Subcutaneous abdominal adipose tissue (tissue), 5 donors: ENCODE measurements at regions not wholly inside any gene's neighbourhood (a gene's known extent, or its start where the extent isn't known, plus 50 kb on each side); places are given as distances from the start of the nearest gene placed in this dataset.
"Not testable (repeated sequence)": the region's sequence is repeated elsewhere in the genome, so short reads cannot be mapped to it uniquely, and the experiment has no call there.

Source experiments
- H3K27ac ChIP-seq: one replicate; pipeline ENCODE4 v1.7.0; 2013; ENCODE audit warnings: low read depth, mild to moderate bottlenecking, inconsistent platforms, low read length, moderate library complexity
- H3K27me3 ChIP-seq, 5 donors: one replicate each; pipeline ENCODE4 v1.7.0; 2013; ENCODE audit warnings: low read length in 5 of 5, inconsistent platforms in 1 of 5; ENCODE audit not compliant: control insufficient read depth in 5 of 5, insufficient read depth in 4 of 5
- H3K36me3 ChIP-seq, 5 donors: one replicate each; pipeline ENCODE4 v1.7.0; 2013; ENCODE audit warnings: low read length in 5 of 5; ENCODE audit not compliant: control insufficient read depth in 5 of 5, insufficient read depth in 5 of 5
- H3K4me1 ChIP-seq, 5 donors: one replicate each; pipeline ENCODE4 v1.7.0; 2013; ENCODE audit warnings: low read length in 5 of 5, mild to moderate bottlenecking in 3 of 5, moderate library complexity in 1 of 5; ENCODE audit not compliant: control insufficient read depth in 5 of 5, insufficient read depth in 5 of 5
- H3K4me3 ChIP-seq, 5 donors: one replicate each; pipeline ENCODE4 v1.7.0; 2013; ENCODE audit warnings: low read length in 5 of 5, low read depth in 1 of 5
- H3K9ac ChIP-seq, 5 donors: one replicate each; pipeline ENCODE4 v1.7.0; 2013; ENCODE audit warnings: low read length in 5 of 5, mild to moderate bottlenecking in 4 of 5, moderate library complexity in 3 of 5
- H3K9me3 ChIP-seq, 5 donors: one replicate each; pipeline ENCODE4 v1.7.0; 2013; ENCODE audit warnings: low read length in 5 of 5; ENCODE audit not compliant: control insufficient read depth in 5 of 5
- donor health status: healthy.
- donor health status: healthy.
- donor health status: healthy.
- donor health status: healthy.
- donor health status: healthy.

DNA sequence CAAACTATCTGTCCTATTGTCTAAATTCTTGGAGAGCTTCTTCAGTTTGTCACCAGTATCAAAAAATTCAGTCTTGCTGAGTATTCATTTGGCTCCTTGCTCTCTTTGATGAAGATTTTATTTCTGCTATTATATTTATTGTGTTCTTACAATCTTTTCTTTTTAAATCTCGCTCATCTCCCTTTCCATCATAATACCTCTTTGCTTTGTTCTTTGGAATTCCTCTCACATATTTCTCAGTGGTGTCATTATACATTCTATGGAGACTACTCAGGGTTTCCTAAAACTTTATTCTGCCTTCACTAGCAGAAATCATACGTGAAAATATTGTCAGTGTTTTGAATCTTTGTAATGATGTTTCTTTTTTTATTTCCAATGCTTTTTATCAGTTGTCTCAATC lies 445.2 kb upstream of the ID4 start:
- H3K36me3 ChIP-seq: no peaks in the 10 kb centered on the region
- no peaks in the 10 kb centered on the region for H3K27me3 ChIP-seq
- H3K4me1 ChIP-seq: no peaks in the 10 kb centered on the region
- no peak overlapping the region for H3K27ac ChIP-seq
- H3K9ac ChIP-seq: no peak overlapping the region
- H3K9me3 ChIP-seq: peaks cover 0 to 3% (median 0%) of the 10 kb centered on the region in 5 donors
- no peak overlapping the region for H3K4me3 ChIP-seq

DNA sequence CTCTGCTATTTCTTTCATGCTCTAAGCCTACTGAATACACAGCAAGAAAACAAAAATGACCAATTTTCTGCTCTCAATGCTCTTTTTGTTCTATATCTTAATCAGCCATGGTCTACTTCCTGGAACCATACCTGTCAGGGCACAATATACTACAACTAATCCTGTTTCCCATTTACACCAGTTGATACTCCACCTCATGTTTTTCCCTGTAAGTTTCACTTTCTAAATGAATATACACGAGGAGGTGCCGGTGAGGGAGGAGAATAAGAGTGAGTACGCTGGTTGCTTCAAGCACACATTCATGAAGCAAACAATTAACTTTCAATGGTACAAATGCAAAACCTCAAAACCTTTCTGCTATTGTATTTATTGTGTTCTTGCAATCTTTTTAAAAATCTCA lies 443.1 kb upstream of the ID4 start:
- Histone ChIP-seq H3K36me3 (no peaks in the 10 kb centered on the region), H3K4me3 (no peak overlapping the region), H3K4me1 (no peaks in the 10 kb centered on the region), H3K9ac (no peak overlapping the region), H3K27me3 (no peaks in the 10 kb centered on the region), H3K27ac (no peak overlapping the region), H3K9me3 (peaks cover 0 to 3% (median 0%) of the 10 kb centered on the region in 5 donors)

DNA sequence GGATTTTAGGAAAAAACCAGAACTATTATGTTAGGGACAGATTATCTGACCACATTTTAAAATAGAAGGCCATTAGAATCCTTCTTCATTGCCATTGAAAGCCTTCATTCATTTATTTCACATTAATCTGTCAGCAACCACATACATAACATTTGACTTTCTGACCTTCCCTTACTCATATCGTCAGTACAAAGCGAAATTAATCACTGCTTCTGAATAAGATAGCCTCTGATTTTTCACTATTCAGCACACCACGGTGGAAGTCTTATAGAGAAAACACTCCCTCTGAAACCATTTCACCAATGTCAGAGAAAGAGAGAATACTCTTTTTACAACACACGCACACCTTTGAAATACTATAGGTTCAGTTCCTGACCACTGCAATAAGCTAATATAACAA lies 442.5 kb upstream of the ID4 start:
- Histone ChIP-seq H3K9me3 (peaks cover 0 to 3% (median 0%) of the 10 kb centered on the region in 5 donors), H3K27ac (no peak overlapping the region), H3K4me3 (no peak overlapping the region), H3K4me1 (no peaks in the 10 kb centered on the region), H3K36me3 (no peaks in the 10 kb centered on the region), H3K9ac (no peak overlapping the region), H3K27me3 (no peaks in the 10 kb centered on the region)

DNA sequence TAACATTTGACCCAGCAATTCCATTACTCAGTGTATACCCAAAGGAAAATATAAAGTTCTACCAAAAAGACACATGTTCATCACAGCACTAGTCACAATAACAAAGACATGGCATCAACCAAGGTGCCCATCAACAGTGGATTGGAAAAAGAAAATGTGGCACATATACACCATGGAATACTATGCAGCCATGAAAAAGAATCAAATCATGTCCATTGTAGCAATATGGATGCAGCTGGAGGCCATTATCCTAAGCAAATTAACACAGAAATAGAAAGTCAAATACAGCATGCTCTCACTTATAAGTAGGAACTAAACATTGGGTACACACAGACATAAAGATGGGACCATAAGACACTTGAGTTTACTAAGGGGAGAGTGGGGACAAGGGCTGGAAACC lies 441.9 kb upstream of the ID4 start:
- Histone ChIP-seq H3K36me3 (no peaks in the 10 kb centered on the region), H3K27me3 (no peaks in the 10 kb centered on the region), H3K27ac (no peak overlapping the region), H3K9me3 (peaks cover 0 to 3% (median 0%) of the 10 kb centered on the region in 5 donors), H3K4me1 (no peaks in the 10 kb centered on the region), H3K9ac (no peak overlapping the region), H3K4me3 (no peak overlapping the region)

DNA sequence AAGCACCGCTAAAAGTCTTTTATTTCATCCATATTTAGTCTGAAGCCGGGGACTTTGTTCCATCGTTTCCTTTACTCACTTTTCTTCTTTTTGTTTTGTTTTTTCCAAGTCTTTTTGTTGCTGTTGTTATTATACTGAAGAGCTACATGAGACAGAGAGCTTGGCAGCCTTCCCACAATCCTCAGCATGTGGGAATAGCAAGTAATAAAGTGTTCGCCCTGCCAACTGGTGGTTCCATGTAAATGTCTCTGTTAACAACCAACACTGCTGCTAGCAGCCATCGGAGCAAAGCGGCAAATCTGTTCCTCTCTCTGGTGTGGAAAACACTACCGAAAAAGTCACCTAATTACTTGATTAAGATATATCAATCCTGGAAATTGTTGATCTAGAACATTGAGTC lies 437.8 kb upstream of the ID4 start:
- H3K36me3 ChIP-seq: no peaks in the 10 kb centered on the region
- H3K9me3 ChIP-seq: peaks cover 2 to 19% (median 9%) of the 10 kb centered on the region in 5 donors
- no peak overlapping the region for H3K4me3 ChIP-seq
- H3K4me1 ChIP-seq: no peaks in the 10 kb centered on the region
- no peak overlapping the region for H3K9ac ChIP-seq
- H3K27me3 ChIP-seq: no peaks in the 10 kb centered on the region
- no peak overlapping the region for H3K27ac ChIP-seq

DNA sequence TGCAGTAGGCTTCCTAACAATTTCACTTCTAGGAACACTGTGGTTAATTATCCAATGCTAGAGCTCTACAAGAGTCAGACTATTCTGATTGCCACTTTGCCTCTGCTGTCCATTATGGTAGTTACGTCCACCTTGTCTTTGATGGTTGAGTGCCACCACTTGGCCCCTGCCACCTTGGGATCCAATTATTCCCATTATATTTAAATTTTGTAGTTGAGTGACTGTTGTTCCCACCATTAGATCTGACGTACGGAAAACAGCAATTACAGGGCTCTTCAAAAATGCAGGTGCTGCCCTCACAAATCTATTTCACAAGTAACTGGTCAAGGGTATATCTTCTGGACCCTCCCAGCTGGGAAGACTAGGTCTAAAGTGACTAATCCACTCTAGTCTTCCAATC lies 432.3 kb upstream of the ID4 start:
- not testable (repeated sequence) for H3K36me3 ChIP-seq, H3K27me3 ChIP-seq, H3K27ac ChIP-seq, H3K4me1 ChIP-seq, H3K9ac ChIP-seq
- Histone ChIP-seq H3K9me3 (peaks cover 4 to 35% (median 22%) of the 10 kb centered on the region in 5 donors), H3K4me3 (peak overlapping the region in 1 of 5 donors; percentile 6)

DNA sequence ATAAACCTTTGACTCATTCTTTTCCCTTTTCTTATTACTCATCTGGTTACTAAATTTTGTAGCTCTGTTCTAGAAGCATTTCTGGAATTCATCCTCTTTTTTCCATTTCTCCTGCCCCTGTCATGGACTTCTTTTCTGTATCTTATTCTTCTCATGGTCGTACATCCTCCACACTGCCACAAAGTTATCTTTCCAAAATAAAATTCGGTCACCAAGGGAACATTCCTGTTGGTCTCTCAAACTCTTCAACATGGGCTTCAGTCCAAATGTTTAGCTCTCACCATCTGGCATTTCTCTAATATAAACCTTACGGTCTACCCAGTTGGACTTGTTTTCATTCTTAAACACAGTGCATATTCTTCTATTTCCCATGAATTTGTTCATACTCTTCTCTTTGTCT lies 428.8 kb upstream of the ID4 start:
- H3K27ac ChIP-seq: no peak overlapping the region
- no peaks in the 10 kb centered on the region for H3K27me3 ChIP-seq
- no peaks in the 10 kb centered on the region for H3K4me1 ChIP-seq
- H3K4me3 ChIP-seq: no peak overlapping the region
- peaks cover 4 to 28% (median 22%) of the 10 kb centered on the region in 5 donors for H3K9me3 ChIP-seq
- no peak overlapping the region for H3K9ac ChIP-seq
- no peaks in the 10 kb centered on the region for H3K36me3 ChIP-seq

DNA sequence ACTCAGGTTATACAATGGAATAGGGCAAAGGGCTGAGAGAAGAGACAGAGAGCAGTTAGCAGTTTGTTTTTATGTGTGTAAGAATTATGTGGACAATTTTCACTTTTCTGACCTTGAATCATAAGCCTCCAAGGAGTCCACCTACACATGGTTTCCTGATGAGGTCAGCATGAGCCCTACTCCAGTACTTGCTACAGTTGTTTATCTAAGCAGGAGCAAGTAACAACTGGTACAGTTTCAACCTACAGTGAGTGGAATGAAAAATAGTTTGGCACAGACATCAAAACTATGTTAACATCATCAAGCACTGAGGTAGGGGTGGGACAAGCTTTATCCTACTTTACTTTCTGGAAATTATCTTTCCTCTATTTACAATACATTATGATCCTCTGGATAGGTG lies 426.7 kb upstream of the ID4 start:
- Histone ChIP-seq H3K27me3 (no peaks in the 10 kb centered on the region), H3K4me3 (no peak overlapping the region), H3K27ac (no peak overlapping the region), H3K9me3 (peaks cover 3 to 8% (median 4%) of the 10 kb centered on the region in 5 donors), H3K4me1 (no peaks in the 10 kb centered on the region), H3K9ac (no peak overlapping the region), H3K36me3 (no peaks in the 10 kb centered on the region)

DNA sequence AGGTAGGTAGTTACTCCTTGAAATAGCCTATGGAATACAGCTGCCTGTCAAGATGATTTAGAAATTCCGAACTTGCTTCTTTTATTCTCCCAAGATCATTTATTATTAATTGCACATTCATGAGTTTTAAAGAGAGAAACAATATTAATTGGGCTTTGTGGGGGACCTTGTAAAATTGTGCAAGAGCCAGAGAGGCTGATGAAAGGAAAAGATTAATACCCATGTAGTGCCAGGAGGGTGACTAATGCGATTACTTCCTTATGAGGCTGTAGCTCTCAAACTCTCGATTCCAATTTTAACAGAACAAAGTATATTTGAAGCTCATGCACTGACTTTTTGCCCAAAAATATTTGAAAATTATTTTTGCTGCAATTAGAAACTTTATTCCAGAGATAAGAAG lies 423.8 kb upstream of the ID4 start:
- H3K36me3 ChIP-seq: no peaks in the 10 kb centered on the region
- no peak overlapping the region for H3K27ac ChIP-seq

DNA sequence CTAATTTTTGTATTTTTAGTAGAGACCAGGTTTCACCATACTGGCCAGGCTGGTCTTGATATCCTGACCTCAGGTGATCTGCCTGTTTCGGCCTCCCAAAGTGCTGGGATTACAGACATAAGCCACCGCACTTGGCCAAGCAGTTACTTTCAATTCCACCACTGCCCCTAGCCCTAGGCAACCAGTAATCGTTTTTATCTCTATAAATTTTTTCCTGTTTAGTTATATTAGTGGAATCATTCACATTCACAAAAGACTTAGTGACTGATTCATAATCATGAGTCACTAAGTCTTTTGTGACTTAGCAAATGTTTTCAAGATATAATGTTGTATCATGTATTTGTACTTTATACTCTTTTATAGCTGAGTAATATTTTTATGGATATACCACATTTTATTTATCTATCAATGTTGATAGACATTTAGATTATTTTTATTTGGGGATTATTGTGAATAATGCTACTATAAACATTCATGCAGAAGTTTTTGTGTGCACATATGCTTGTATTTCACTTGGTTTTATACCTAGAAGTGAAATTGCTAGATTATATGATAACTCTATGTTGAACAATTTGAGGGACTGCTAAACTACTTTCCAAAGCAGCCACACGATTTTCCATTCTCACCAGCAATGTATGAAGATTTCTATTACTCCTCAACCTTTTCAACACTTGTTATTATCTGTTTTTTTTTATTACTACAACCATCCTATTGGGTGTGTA lies 421.4 kb upstream of the ID4 start:
- H3K27ac ChIP-seq: no peak overlapping the region
- peaks cover 0 to 4% (median 2%) of the 10 kb centered on the region in 5 donors for H3K9me3 ChIP-seq
- no peak overlapping the region for H3K9ac ChIP-seq
- no peaks in the 10 kb centered on the region for H3K27me3 ChIP-seq
- no peaks in the 10 kb centered on the region for H3K36me3 ChIP-seq
- H3K4me1 ChIP-seq: no peaks in the 10 kb centered on the region
- H3K4me3 ChIP-seq: no peak overlapping the region

More for the DNA sequence above, 423.8 kb upstream of the ID4 start:
- no peak overlapping the region for H3K9ac ChIP-seq
- no peak overlapping the region for H3K4me3 ChIP-seq
- H3K27me3 ChIP-seq: no peaks in the 10 kb centered on the region
- H3K9me3 ChIP-seq: peaks cover 0 to 4% (median 2%) of the 10 kb centered on the region in 5 donors
- no peaks in the 10 kb centered on the region for H3K4me1 ChIP-seq
